Ascending aorta (tissue), 2 donors: ENCODE measurements at regions not wholly inside any gene's neighbourhood (a gene's known extent, or its start where the extent isn't known, plus 50 kb on each side); places are given as distances from the start of the nearest gene placed in this dataset.
A peak's percentile ranks its signal among the peaks of the same experiment; 100 is the strongest.

Experiments used
- DNase-seq, 2 donors: peaks; one replicate each; pipeline ENCODE4 v3.0.0-alpha.2; 2019; ENCODE audit warnings: low spot score in 2 of 2
- H3K27ac ChIP-seq, 2 donors: fragments of 200-600 bp; sonication (generic); one replicate each; pipeline ENCODE4 v1.5.1; 2016 to 2017; ENCODE audit warnings: mild to moderate bottlenecking in 1 of 2
- H3K27me3 ChIP-seq: fragments of 200-600 bp; sonication (generic); one replicate; pipeline ENCODE4 v1.5.1; 2017
- H3K36me3 ChIP-seq, 2 donors: fragments of 200-600 bp; sonication (generic); one replicate each; pipeline ENCODE4 v1.5.1; 2016
- H3K4me1 ChIP-seq, 2 donors: fragments of 200-600 bp; sonication (generic); one replicate each; pipeline ENCODE4 v1.5.1; 2016 to 2017; ENCODE audit warnings: mild to moderate bottlenecking in 1 of 2
- H3K4me3 ChIP-seq, 2 donors: fragments of 200-600 bp; sonication (generic); one replicate each; pipeline ENCODE4 v1.5.1; 2016 to 2017; ENCODE audit warnings: mild to moderate bottlenecking in 1 of 2
- H3K9me3 ChIP-seq, 2 donors: fragments of 200-600 bp; sonication (generic); one replicate each; pipeline ENCODE4 v1.5.1; 2016
- intact Hi-C: fragments of 100-400 bp; cut with DNase I; formaldehyde crosslinking; loops from one replicate; pipeline ENCODE4 v1.15.1; 2023
- TF ChIP-seq, protein P1 (sequence below), 3 experiments: fragments of 200-600 bp in 2 of 3; fragments of 450-650 bp in 1 of 3; sonication (generic) in 2 of 3; IDR thresholded peaks; one replicate each; pipeline ENCODE4 v1.5.1; 2016 to 2019; ENCODE audit warnings: antibody characterized with exemption in 3 of 3, mild to moderate bottlenecking in 1 of 3, moderate library complexity in 1 of 3

DNA sequence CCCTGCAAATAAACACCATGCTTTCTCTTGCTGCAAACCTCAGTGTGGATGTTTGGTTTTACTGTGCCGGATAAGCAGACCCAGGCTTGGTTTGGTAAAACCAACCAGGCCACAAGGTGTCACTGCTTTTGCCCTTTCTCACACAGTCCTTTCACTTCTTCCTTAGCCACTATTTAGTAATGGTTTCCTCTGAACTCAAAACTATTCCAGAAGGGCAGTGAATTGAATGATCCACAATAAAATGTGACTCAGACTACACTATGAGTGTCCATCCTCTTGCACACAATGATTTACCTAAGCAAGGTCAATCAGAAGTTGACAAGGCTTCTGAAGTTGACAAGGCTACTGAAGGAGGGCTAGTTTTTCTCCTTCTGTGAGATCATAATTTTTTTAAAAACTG is 552.4 kb upstream of the CCDC54 start:
- no peak overlapping the region for H3K4me3 ChIP-seq
- H3K4me1 ChIP-seq: peaks cover 0 to 6% of the 10 kb centered on the region in 2 donors
- TF ChIP-seq, protein P1, sequence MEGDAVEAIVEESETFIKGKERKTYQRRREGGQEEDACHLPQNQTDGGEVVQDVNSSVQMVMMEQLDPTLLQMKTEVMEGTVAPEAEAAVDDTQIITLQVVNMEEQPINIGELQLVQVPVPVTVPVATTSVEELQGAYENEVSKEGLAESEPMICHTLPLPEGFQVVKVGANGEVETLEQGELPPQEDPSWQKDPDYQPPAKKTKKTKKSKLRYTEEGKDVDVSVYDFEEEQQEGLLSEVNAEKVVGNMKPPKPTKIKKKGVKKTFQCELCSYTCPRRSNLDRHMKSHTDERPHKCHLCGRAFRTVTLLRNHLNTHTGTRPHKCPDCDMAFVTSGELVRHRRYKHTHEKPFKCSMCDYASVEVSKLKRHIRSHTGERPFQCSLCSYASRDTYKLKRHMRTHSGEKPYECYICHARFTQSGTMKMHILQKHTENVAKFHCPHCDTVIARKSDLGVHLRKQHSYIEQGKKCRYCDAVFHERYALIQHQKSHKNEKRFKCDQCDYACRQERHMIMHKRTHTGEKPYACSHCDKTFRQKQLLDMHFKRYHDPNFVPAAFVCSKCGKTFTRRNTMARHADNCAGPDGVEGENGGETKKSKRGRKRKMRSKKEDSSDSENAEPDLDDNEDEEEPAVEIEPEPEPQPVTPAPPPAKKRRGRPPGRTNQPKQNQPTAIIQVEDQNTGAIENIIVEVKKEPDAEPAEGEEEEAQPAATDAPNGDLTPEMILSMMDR (IDR thresholded peaks at IDR 0.05): peak in 2 of 3 experiments; percentile 29 to 42
- no peak overlapping the region for H3K27ac ChIP-seq
- H3K36me3 ChIP-seq: no peaks in the 10 kb centered on the region
- no peak for DNase-seq
- no peaks in the 10 kb centered on the region for H3K27me3 ChIP-seq
- intact Hi-C loops: loop anchor here (1.0 kb wide), 1 partner anchor 239 kb away; no protein-coding TSS in a partner anchor
- H3K9me3 ChIP-seq: no peaks in the 10 kb centered on the region

DNA sequence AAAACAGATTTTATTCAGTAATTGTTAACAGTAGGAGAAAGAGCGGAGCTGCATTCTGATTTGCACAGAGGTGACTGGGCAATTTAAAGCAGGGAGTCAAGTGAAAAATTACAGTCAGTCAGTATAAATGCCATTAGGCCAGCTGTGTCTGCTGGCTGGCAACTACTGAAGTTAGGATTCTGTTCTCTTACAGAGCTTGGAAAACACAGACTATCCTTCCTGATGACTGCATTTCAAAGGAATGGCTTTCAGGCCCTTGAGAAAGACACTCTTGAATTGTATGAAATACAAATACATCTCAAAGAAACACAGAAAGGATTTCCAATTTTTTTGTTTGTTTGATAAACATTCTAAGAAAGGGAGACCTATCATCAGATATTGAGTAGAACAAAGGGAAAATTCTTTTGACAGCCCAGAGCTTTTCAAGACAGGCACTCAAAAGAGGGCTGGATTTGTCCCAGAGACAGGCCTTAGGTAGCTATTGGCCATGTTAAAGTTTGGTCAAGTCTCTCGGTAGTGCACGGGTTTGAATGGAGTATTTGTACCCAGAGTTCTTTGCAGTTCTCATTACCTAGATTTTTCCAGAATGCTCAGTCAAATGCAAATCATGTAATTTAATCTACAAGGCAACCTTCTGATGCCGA is 551.2 kb upstream of the CCDC54 start:
- Histone ChIP-seq H3K4me3 (no peak overlapping the region), H3K27ac (peak overlapping the region; percentile 3 to 32), H3K27me3 (no peaks in the 10 kb centered on the region), H3K4me1 (peaks cover 0 to 6% of the 10 kb centered on the region in 2 donors), H3K9me3 (no peaks in the 10 kb centered on the region), H3K36me3 (no peaks in the 10 kb centered on the region)
- DNase-seq: no peak
- TF ChIP-seq, protein P1 (IDR thresholded peaks at IDR 0.05): no peak
- intact Hi-C loops: no loop called here

GRCh38 chr3:106826791-106827311 is 550.4 kb upstream of the CCDC54 start:
- Histone ChIP-seq H3K36me3 (no peaks in the 10 kb centered on the region), H3K27ac (no peak overlapping the region)
- no peak for DNase-seq

GRCh38 chr3:106827515-106828213 is 549.6 kb upstream of the CCDC54 start:
- intact Hi-C loops: no loop called here
- Histone ChIP-seq H3K4me3 (no peak overlapping the region), H3K27me3 (no peaks in the 10 kb centered on the region), H3K36me3 (no peaks in the 10 kb centered on the region), H3K9me3 (no peaks in the 10 kb centered on the region), H3K4me1 (peaks cover 0 to 6% of the 10 kb centered on the region in 2 donors), H3K27ac (no peak overlapping the region)
- DNase-seq: no peak
- TF ChIP-seq, protein P1 (IDR thresholded peaks at IDR 0.05): no peak

More at GRCh38 chr3:106826791-106827311, 550.4 kb upstream of the CCDC54 start:
- Histone ChIP-seq H3K27me3 (no peaks in the 10 kb centered on the region), H3K4me3 (no peak overlapping the region), H3K9me3 (no peaks in the 10 kb centered on the region), H3K4me1 (peaks cover 0 to 6% of the 10 kb centered on the region in 2 donors)
- intact Hi-C loops: no loop called here
- TF ChIP-seq, protein P1 (IDR thresholded peaks at IDR 0.05): no peak

- Histone ChIP-seq H3K4me1 (peaks cover 0 to 6% of the 10 kb centered on the region in 2 donors), H3K4me3 (no peak overlapping the region), H3K27me3 (no peaks in the 10 kb centered on the region), H3K36me3 (no peaks in the 10 kb centered on the region), H3K27ac (no peak overlapping the region), H3K9me3 (no peaks in the 10 kb centered on the region)
- intact Hi-C loops: no loop called here
- DNase-seq: no peak
- TF ChIP-seq, protein P1 (IDR thresholded peaks at IDR 0.05): no peak
These were observed 548.0 kb upstream of the CCDC54 start for GRCh38 chr3:106829206-106829605.
